ENCODE measurements at regions not wholly inside any gene's neighbourhood (a gene's known extent, or its start where the extent isn't known, plus 50 kb on each side); places are given as distances from the start of the nearest gene placed in this dataset.

DNA sequence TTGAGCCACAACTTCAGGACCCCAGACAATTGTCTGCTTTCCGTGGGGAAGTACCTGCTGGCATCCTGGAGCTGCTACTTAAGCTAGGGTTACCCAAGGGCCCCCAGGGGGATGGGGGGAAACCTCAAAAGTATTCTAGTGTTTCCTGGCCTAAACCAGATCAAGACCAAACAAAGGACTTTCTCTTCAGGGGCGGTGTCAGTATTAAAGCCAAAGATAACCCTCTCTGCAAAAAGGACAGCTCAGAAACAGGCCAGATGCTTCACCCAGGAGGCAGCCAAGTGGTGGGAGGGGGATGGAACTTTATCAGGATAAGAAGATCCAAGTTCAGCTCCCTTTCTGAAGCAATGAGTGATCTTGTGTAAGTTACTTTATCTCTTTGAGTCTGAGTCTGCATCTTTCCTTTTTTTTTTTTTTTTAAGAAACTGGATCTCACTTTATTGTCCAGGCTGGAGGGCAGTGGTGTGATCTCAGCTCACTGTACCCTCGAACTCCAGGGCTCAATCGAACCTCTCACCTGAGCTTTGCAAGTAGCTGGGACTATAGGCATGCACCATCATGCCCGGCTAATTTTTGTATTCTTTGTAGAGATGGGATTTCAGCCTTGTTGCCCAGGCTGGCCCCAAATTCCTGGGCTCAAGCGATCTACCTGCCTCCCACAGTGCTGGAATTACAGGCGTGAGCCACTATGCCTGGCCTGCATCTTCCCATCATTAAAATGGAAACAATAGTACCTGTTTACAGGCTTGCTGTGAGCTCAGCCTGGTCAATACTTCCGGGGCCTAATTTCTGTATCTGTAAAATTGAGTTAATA is 151.8 kb upstream of the PTPRM start:
- H3K4me2 ChIP-seq (ENCODE audit: low read depth, low read length): no peak overlapping the region
- WGBS (ENCODE audit: low lambda C conversion rate): 35% methylated on average over 8 of the region's 8 CpGs
- H2AFZ ChIP-seq (ENCODE audit: low read length): no peak overlapping the region
- H4K20me1 ChIP-seq (ENCODE audit: insufficient read depth, low read length): no peaks in the 10 kb centered on the region
- no peaks in the 10 kb centered on the region for H3K36me3 ChIP-seq (replicated peaks in 1 of 2; ENCODE audit: control insufficient read depth in 1 of 2, insufficient read depth in 2 of 2, low read length in 2 of 2)
- H3K79me2 ChIP-seq (ENCODE audit: insufficient read depth, low read length): no peaks in the 10 kb centered on the region
- CTCF ChIA-PET (ENCODE audit: low intra/inter-chr PET ratio, low total read pairs): no interaction called here
- intact Hi-C loops (cut with micrococcal nuclease; ENCODE audit: unreplicated experiment) (no loop called here), in situ Hi-C loops (cut with HindIII; ENCODE audit: extremely low pct_ligation_motif_present, low pct_unique_long_range_greater_than_20kb) (no loop called here)
- no TSS peak for BruUV-seq (replicated peaks)
- no peaks in the 10 kb centered on the region for H3K4me1 ChIP-seq (ENCODE audit: insufficient read depth, low read length)
- DNase-seq (ENCODE audit: low spot score) (no peak), ATAC-seq (no peak), FAIRE-seq (no peak)
- TF ChIP-seq ZNF350 (CRISPR knock-in tag; IDR thresholded peaks at IDR 0.05; ENCODE audit: borderline replicate concordance, low read depth) (no peak), MED13 (CRISPR knock-in tag; IDR thresholded peaks at IDR 0.05) (no peak), REL (CRISPR knock-in tag; conservative IDR thresholded peaks at IDR 0.05) (no peak), CBX2 (IDR thresholded peaks at IDR 0.05; ENCODE audit: low read depth, low read length) (no peak), CBX2 (CRISPR knock-in tag; IDR thresholded peaks at IDR 0.05; ENCODE audit: low read depth) (no peak), FOXP1 (IDR thresholded peaks at IDR 0.05) (no peak), FOXP1 (CRISPR knock-in tag; IDR thresholded peaks at IDR 0.05) (no peak), ZFP37 (CRISPR knock-in tag; IDR thresholded peaks at IDR 0.05; ENCODE audit: borderline replicate concordance) (no peak), ZMAT3 (CRISPR knock-in tag; conservative IDR thresholded peaks at IDR 0.05) (no peak), FOXA1 (IDR thresholded peaks at IDR 0.05) (no peak), FOXA1 (CRISPR knock-in tag; IDR thresholded peaks at IDR 0.05) (no peak), TAF1 (CRISPR knock-in tag; IDR thresholded peaks at IDR 0.05) (no peak), POLR2A (IDR thresholded peaks at IDR 0.05; ENCODE audit: insufficient read depth in 1 of 2, low read depth in 2 of 2, low read length in 2 of 2) (no peak), SKI (IDR thresholded peaks at IDR 0.05; ENCODE audit: partially characterized antibody) (no peak), SNAPC2 (CRISPR knock-in tag; IDR thresholded peaks at IDR 0.05) (no peak), NKX3-1 (CRISPR knock-in tag; IDR thresholded peaks at IDR 0.05) (no peak)
- TF ChIP-seq, protein P1, sequence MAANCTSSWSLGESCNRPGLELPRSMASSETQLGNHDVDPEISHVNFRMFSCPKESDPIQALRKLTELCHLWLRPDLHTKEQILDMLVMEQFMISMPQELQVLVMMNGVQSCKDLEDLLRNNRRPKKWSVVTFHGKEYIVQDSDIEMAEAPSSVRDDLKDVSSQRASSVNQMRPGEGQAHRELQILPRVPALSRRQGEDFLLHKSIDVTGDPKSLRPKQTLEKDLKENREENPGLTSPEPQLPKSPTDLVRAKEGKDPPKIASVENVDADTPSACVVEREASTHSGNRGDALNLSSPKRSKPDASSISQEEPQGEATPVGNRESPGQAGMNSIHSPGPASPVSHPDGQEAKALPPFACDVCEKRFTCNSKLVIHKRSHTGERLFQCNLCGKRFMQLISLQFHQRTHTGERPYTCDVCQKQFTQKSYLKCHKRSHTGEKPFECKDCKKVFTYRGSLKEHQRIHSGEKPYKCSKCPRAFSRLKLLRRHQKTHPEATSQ (CRISPR knock-in tag; IDR thresholded peaks at IDR 0.05; ENCODE audit: borderline replicate concordance): no peak
- TF ChIP-seq, protein P2, sequence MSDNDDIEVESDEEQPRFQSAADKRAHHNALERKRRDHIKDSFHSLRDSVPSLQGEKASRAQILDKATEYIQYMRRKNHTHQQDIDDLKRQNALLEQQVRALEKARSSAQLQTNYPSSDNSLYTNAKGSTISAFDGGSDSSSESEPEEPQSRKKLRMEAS (IDR thresholded peaks at IDR 0.05): no peak
- TF ChIP-seq, protein P3, sequence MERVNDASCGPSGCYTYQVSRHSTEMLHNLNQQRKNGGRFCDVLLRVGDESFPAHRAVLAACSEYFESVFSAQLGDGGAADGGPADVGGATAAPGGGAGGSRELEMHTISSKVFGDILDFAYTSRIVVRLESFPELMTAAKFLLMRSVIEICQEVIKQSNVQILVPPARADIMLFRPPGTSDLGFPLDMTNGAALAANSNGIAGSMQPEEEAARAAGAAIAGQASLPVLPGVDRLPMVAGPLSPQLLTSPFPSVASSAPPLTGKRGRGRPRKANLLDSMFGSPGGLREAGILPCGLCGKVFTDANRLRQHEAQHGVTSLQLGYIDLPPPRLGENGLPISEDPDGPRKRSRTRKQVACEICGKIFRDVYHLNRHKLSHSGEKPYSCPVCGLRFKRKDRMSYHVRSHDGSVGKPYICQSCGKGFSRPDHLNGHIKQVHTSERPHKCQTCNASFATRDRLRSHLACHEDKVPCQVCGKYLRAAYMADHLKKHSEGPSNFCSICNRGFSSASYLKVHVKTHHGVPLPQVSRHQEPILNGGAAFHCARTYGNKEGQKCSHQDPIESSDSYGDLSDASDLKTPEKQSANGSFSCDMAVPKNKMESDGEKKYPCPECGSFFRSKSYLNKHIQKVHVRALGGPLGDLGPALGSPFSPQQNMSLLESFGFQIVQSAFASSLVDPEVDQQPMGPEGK (CRISPR knock-in tag; IDR thresholded peaks at IDR 0.05): no peak
- TF ChIP-seq, protein P4, sequence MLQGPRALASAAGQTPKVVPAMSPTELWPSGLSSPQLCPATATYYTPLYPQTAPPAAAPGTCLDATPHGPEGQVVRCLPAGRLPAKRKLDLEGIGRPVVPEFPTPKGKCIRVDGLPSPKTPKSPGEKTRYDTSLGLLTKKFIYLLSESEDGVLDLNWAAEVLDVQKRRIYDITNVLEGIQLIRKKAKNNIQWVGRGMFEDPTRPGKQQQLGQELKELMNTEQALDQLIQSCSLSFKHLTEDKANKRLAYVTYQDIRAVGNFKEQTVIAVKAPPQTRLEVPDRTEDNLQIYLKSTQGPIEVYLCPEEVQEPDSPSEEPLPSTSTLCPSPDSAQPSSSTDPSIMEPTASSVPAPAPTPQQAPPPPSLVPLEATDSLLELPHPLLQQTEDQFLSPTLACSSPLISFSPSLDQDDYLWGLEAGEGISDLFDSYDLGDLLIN (CRISPR knock-in tag; IDR thresholded peaks at IDR 0.05; ENCODE audit: borderline replicate concordance): no peak
- TF ChIP-seq, protein P5, sequence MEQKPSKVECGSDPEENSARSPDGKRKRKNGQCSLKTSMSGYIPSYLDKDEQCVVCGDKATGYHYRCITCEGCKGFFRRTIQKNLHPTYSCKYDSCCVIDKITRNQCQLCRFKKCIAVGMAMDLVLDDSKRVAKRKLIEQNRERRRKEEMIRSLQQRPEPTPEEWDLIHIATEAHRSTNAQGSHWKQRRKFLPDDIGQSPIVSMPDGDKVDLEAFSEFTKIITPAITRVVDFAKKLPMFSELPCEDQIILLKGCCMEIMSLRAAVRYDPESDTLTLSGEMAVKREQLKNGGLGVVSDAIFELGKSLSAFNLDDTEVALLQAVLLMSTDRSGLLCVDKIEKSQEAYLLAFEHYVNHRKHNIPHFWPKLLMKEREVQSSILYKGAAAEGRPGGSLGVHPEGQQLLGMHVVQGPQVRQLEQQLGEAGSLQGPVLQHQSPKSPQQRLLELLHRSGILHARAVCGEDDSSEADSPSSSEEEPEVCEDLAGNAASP (CRISPR knock-in tag; IDR thresholded peaks at IDR 0.05; ENCODE audit: borderline replicate concordance): no peak
- no peaks in the 10 kb centered on the region for H3K9me3 ChIP-seq (ENCODE audit: low read length)
- H3K27me3 ChIP-seq (ENCODE audit: control insufficient read depth in 1 of 2, insufficient read depth in 2 of 2, low read length in 2 of 2): no peaks in the 10 kb centered on the region
- H3K4me3 ChIP-seq (replicated peaks in 1 of 3; ENCODE audit: insufficient read depth in 1 of 3, low read depth in 2 of 3, low read length in 3 of 3): no peak overlapping the region
- no peak overlapping the region for H3K9ac ChIP-seq (ENCODE audit: insufficient read depth, low read depth, low read length)
- H3K27ac ChIP-seq (ENCODE audit: extremely low read length, insufficient read depth, low read length): no peak overlapping the region
- POLR2A ChIA-PET: no interaction called here
